NCI-H1417 (cell line): ENCODE measurements at regions not wholly inside any gene's neighbourhood (a gene's known extent, or its start where the extent isn't known, plus 50 kb on each side); places are given as distances from the start of the nearest gene placed in this dataset.
A peak's percentile ranks its signal among the peaks of the same experiment; 100 is the strongest.

Experiments
- DNase-seq, 3 experiments: peaks; one replicate each; lab custom pipeline; 2025; lab: John Stamatoyannopoulos, UW

- DNase-seq: no peak
Measured at GRCh38 chr11:93248602-93249001, 50.8 kb upstream of the SLC36A4 start.

DNA sequence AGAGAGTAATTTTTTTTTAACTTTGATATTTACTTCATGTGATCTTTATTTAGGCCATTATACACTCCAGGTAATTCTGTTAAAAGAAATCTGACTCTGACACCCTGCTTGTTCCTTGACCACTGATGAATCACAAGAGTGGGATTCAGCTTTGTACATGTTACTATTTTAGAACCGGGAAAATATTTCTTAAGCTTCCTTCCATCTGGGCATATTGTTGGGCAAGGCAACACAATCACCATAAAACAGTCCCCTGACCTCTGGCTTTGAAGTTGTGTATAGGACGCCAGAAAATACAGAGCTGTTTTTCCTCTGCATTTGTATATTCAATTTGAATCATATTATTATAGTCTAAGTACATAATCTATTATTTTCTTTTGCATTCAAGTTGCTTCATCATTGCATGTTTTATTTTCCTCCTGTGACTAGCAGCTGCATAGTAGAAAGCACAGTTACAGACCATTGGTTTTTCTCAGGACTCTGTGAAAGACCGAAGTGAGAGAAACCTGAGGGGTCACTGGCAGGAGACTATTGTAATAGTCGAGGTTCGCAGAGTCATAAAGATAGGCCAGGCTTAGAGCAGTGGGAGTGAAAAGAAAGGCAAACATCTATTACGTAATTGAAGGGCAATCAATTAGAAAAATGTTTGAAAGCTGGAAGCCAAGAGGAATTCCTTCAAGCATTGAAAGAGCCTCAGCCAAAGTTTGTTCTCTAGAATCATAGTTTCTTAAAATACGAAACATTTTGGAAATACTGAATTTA, 51.8 kb upstream of the SLC36A4 start:
- DNase-seq: peak in 1 of 3 experiments; percentile 14

GRCh38 chr11:93250326-93250725, 52.5 kb upstream of the SLC36A4 start:
- no peak for DNase-seq

DNA sequence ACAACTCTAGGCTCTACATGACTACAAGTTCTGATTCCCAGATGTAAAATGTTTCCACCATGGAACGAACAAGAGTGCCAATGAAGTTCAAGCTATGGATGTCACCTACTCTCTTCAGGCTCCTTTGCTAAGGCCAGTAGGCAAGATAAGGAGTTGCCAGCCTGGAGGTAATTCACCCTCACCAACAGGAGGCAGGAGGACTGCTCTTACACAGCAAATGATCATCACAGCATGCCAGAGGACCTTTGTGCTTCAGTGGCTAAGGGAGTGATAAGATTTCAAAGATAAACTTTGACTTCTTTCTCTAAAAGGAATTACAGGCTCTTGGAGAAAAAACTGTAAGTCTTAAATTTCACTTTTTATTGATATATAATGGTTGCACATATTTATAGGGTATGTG, 54.1 kb upstream of the SLC36A4 start:
- no peak for DNase-seq

DNA sequence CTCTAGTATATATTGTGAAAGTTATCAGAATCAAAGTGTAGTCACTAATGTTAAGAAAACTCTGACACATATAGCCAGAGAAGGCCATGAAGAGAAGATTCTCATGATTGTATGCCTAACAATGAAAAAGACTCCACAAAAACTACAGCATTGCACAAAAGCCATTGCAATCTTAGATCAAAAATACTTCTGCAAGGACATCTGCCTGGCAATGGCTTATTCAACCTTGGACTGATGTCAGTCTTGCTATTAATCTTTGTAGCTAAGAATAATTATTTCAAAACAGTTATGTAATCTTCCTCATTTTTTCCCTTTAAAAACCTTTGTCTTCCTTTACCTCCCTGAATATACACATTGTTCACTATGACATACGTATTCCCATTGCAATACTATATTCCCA, 55.3 kb upstream of the SLC36A4 start:
- no peak for DNase-seq

- DNase-seq: peak in 1 of 3 experiments; percentile 13
Measured at GRCh38 chr11:93256623-93257022, 58.8 kb upstream of the SLC36A4 start.

- DNase-seq: no peak
Measured at GRCh38 chr11:93267383-93267782, 63.2 kb upstream of the DEUP1 start.

GRCh38 chr11:93268287-93269040, 62.1 kb upstream of the DEUP1 start:
- no peak for DNase-seq

- no peak for DNase-seq
Measured at GRCh38 chr11:93271596-93271995, 58.9 kb upstream of the DEUP1 start.

DNA sequence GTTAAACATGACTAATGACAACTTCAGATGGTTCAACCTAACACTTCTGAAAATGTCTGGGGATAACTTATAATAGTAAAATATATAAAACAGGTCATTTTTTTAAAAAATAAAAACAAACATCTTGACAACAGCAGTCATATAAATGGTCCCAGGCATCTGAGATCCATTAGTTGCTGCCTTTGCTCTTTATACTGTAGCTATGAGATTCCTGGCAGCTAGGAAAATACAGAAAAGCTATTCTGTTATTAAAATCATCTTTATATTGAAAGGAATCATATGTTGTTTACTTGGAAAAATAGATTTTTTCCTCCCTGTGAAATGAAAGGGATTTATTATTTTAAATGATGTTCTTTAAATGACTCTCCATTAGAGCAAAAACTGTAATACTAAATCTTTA, 55.7 kb upstream of the DEUP1 start:
- DNase-seq: no peak

DNA sequence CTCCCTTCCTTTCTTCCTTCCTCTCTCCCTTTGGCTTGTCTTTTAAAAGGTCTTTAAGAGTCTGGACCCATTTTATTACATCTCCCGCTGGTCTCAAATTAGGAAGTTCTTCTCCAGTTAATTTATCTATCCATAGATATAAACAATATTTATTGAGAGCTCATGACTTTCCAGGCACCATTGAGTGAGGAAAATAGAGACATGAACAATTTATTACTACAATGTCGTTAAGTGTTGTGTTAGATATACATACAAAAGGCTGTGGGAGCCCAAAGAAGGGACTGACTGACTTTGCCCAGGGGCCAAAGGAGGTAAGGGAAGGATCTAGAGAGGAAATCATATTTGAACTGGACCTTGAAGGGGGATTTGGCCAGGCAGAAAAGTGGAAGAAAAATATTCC, 51.6 kb upstream of the DEUP1 start:
- DNase-seq: no peak

GRCh38 chr11:93279851-93280347, 50.6 kb upstream of the DEUP1 start:
- DNase-seq: peak; percentile 76 to 97 (median 97)
